GM21390 (cell line): ENCODE measurements at regions not wholly inside any gene's neighbourhood (a gene's known extent, or its start where the extent isn't known, plus 50 kb on each side); places are given as distances from the start of the nearest gene placed in this dataset.
"Not testable (repeated sequence)": the region's sequence is repeated elsewhere in the genome, so short reads cannot be mapped to it uniquely, and the experiment has no call there.

Experiments used
- ATAC-seq: cut with Tn5 transposase; IDR thresholded peaks from one replicate; pipeline ENCODE4 v1.9.1; 2021; ENCODE audit not compliant: unreplicated experiment

- ATAC-seq = not testable (repeated sequence)
Observed at GRCh38 chr13:73160371-73161031, 101.7 kb downstream of the KLF5 start.

GRCh38 chr13:73158851-73159250 lies 100.0 kb downstream of the KLF5 start:
- no peak for ATAC-seq

- ATAC-seq = no peak
Observed at GRCh38 chr13:73157031-73157430, 98.2 kb downstream of the KLF5 start.

GRCh38 chr13:73146707-73147106 lies 87.9 kb downstream of the KLF5 start:
- ATAC-seq = no peak

DNA sequence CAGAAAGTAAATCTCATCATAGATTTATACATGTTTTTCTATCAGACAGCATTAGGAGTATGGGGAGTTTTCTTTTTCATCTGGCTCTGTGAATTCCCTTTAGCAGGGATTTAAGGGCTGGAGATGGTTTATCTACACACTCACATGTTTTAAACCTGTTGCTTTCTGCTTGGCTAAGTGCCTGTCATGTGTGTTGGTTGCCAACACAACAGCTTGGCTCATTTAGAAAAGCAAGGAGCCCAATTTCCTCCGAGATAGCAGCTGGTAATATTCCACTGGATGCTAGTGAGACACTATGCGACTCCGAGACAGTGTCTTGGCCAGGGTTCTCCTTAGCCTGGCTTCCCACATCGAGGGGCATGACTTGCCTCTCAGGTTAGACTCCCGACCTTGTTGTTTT lies 83.3 kb downstream of the KLF5 start:
- no peak for ATAC-seq

DNA sequence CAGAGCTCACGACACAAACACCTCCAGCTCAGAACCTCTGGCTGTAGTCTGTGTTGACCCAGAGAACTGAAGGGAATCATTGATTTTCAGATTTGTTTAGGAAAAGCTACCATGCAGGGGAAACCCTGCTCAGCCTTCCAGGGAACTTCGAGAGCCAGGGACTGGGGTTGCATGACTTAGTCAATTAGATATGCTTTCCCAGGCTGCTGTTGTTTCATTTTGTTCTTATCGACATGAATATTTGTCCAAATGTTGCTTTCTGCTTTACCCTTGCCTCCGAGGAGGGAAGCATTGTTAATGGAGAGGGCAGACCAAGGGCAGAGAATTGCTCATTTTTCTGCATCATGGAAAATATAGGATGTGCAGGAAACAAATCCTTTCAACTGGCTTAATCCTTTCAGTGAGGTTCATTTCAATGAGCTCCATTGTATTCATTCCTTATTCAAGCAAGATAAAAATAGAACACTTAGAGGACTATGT lies 82.5 kb downstream of the KLF5 start:
- ATAC-seq = no peak

GRCh38 chr13:73140801-73141200 lies 82.0 kb downstream of the KLF5 start:
- no peak for ATAC-seq

DNA sequence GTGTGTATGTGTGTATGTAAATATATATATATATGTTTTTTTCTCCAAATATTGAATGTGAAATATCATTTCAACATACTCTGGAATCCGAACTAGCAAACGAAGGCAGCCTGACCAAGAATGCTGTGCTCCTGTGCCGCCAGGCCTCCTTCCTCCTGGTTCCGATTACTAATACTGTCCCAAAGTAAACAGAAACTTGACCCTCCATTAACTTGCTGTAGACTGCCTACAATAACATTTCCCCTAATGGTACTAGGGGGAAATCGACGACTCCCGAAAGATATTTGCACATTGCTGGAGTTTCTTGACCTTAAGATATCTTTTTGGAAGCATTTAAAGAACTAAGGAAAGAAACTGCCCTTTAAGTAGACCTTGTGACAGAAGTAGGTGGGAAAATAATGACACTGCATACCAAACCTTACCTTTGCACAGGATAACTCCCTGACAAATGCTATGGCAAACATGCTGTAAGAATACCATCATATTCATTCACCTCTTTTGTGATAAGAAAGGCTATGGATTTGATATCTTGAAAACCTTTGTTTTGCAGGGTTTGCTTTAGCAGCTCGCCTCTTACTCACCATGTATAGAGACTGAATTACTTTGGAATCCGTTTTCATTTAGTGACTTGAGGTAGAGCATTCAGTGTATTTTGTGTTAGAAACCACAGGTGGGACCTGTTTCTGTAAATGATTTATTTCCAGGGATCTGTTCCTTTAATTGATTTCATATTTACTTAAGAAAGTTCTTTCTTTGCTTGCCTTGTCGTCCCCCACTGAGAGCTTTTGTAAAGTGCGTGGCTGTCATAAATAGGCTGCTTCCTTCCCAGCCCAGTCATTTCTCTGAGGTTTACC lies 80.1 kb downstream of the KLF5 start:
- ATAC-seq = no peak

DNA sequence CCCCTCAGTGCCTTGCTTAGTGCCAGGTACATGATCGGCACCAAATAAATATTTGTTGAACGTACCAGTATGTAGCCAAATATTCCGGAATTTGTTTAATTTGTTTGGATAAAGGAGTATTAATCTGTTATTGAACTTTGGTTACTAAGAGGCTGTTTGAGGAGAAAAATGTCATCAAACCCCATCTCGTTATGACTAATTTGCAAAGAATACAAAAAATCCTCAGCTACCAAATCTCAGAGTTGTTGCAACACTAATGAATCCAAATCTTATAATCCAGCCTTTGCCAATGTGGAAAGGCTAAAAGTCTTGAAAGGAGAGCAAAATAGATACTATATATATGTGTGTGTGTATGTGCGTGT lies 79.5 kb downstream of the KLF5 start:
- ATAC-seq = no peak

DNA sequence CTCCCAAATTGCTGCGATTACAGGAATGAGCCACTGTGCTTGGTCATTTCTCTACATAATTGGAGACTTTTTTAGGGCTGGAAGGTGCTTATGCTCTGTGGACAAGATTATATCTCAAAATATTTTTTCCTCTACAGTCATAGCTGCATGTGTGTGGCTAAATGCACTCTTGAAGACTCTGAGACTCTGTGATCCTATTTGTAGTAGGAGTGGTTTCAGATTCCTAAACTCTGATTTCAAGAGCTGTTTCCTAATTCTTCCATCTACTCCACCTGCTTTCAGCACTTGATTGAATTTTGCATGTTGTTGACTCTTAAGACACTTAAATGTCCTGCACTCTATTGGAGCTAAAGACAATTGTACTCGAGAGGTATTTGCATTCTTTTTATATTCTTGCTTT lies 78.0 kb downstream of the KLF5 start:
- ATAC-seq = no peak

- ATAC-seq = no peak
Observed at GRCh38 chr13:73133531-73133930, 74.7 kb downstream of the KLF5 start.

DNA sequence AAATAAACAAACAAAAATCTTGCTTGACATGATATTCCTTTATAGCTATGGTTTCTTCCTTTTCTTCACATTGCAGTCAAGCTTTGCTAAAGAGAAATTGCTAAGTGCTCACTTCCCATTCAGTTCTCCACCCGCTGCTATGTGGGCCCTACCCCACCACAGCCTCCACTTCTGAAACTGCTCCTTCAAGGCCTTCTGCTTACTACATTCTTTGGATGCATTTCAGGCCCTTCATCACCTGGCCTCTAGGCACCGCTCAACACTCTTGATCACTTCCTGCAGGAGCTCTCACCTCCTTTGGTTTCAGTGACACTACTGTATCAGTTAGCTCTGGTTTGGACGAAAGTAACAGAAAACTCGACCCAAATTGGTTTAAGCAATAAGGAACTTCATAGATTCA lies 72.4 kb downstream of the KLF5 start:
- no peak for ATAC-seq

GRCh38 chr13:73129023-73129422 lies 70.2 kb downstream of the KLF5 start:
- no peak for ATAC-seq
